IgD-negative memory B cell (primary cell): ENCODE measurements at regions not wholly inside any gene's neighbourhood (a gene's known extent, or its start where the extent isn't known, plus 50 kb on each side); places are given as distances from the start of the nearest gene placed in this dataset.
A peak's percentile ranks its signal among the peaks of the same experiment; 100 is the strongest.
"Not testable (repeated sequence)": the region's sequence is repeated elsewhere in the genome, so short reads cannot be mapped to it uniquely, and the experiment has no call there.

ENCODE experiments used
- H3K27ac Mint-ChIP-seq, 3 donors: one replicate each; pipeline ENCODE4 v1.8.0; 2020 to 2022; ENCODE audit warnings: mild to moderate bottlenecking in 3 of 3, mixed read lengths in 3 of 3, moderate library complexity in 1 of 3
- H3K27me3 Mint-ChIP-seq: one replicate; pipeline ENCODE4 v1.8.0; 2021; ENCODE audit warnings: mixed read lengths
- H3K36me3 Mint-ChIP-seq: one replicate; pipeline ENCODE4 v1.8.0; 2020; ENCODE audit warnings: mild to moderate bottlenecking, mixed read lengths
- H3K4me1 Mint-ChIP-seq, 3 donors: one replicate each; pipeline ENCODE4 v1.8.0; 2020 to 2022; ENCODE audit warnings: mixed read lengths in 3 of 3, mild to moderate bottlenecking in 1 of 3
- H3K4me3 Mint-ChIP-seq, 4 donors: one replicate each; pipeline ENCODE4 v1.8.0; 2020 to 2022; ENCODE audit warnings: mild to moderate bottlenecking in 4 of 4, mixed read lengths in 4 of 4, moderate library complexity in 3 of 4
- H3K9me3 Mint-ChIP-seq, 3 donors: one replicate each; pipeline ENCODE4 v1.8.0; 2020 to 2021; ENCODE audit warnings: mixed read lengths in 3 of 3, mild to moderate bottlenecking in 1 of 3

DNA sequence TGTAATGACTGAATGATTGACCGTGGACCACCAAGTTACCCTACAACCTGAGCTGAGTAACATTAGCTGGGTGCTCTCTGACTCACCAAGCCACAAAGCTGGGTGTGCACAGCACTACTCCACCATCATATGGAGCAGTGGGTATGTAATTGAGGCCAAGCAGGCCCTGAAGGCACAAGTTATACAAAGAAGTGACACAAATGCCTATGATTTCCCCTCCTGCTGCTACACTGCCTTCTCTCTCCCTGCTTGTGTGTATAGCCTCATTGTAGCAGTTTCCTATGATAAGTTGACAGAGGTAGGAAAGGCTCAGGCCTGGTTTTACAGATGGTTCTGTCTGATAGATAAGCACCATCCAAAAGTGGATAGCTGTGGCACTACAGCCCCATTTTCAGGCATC, 1327.2 kb upstream of the DDX18 start:
- H3K4me3 Mint-ChIP-seq = no peak overlapping the region
- peaks cover 4 to 12% (median 8%) of the 10 kb centered on the region in 3 donors for H3K9me3 Mint-ChIP-seq
- no peaks in the 10 kb centered on the region for H3K27me3 Mint-ChIP-seq
- H3K4me1 Mint-ChIP-seq = no peaks in the 10 kb centered on the region
- no peaks in the 10 kb centered on the region for H3K36me3 Mint-ChIP-seq
- no peak overlapping the region for H3K27ac Mint-ChIP-seq

DNA sequence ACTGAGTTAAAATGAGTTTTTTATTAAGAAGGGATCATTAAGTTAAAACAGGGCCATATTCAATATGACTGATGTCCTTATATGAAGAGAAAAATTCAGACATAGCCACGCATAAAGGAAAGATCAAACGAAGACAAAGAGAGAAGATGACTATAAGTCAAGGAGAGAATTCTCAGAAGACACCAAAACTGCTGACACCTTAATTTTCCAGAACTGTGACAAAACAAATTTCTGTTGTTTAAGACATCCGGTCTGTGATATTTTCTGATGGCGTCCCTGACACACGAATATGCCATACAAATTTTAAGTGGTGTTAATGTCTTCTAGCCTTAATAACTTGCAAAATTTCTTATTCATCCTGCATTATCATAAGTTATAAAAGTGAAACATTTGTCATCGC, 1325.2 kb upstream of the DDX18 start:
- Mint-ChIP-seq H3K27ac (no peak overlapping the region), H3K9me3 (peaks cover 4 to 17% (median 8%) of the 10 kb centered on the region in 3 donors), H3K4me3 (no peak overlapping the region), H3K27me3 (no peaks in the 10 kb centered on the region), H3K36me3 (no peaks in the 10 kb centered on the region), H3K4me1 (no peaks in the 10 kb centered on the region)

DNA sequence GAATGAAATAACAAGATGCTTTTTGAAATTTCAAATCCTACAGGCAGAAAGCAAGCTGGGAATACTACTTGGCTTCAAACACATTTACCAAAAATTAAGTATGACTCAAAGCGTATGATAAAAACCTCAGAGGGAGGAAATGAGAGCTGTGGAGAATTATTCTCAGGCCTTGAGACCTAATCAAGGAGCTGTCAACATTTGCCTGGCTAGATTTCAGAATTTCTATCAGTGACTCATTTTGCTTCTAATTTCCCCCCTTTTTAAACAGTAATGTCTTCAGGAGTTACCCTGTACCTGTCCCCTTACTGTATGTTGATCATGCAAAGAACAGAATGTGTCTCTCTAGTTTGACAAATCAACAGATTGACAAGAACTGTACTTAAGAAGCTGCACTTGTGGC, 1324.5 kb upstream of the DDX18 start:
- Mint-ChIP-seq H3K36me3 (no peaks in the 10 kb centered on the region), H3K4me1 (no peaks in the 10 kb centered on the region), H3K4me3 (no peak overlapping the region), H3K9me3 (peaks cover 4 to 16% (median 6%) of the 10 kb centered on the region in 3 donors), H3K27ac (no peak overlapping the region), H3K27me3 (no peaks in the 10 kb centered on the region)

DNA sequence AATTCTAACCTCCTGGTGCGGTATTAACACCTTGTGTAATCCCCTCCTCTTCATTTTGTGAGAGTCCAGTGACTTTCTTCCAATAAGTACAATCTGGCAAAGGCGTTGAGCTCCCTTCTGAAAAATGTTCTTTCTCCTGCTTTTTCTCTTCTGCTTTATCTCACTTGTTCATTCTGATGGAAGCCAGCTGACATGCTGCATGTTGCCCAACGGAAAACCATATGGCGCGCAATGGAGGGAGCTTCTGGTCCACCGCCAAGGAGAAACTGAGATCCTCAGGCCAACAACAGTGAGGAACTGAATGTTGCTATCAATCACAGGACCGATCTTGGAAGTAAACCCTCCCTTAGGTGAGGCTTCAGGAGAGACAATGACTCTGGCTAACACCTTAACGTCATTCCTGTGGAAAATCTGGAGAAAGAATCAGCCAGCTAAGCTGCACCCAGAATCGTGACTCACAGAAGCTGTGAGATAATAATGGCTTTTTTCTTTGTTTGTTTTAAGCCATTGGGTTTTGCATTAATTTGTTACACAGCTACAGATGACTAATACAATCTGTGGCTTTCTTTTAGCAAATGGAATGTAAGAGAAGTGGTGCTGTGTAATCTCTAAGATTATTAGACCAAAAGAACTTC, 1323.9 kb upstream of the DDX18 start:
- H3K9me3 Mint-ChIP-seq = peaks cover 4 to 12% (median 4%) of the 10 kb centered on the region in 3 donors
- H3K27ac Mint-ChIP-seq = no peak overlapping the region
- no peak overlapping the region for H3K4me3 Mint-ChIP-seq
- H3K4me1 Mint-ChIP-seq = no peaks in the 10 kb centered on the region
- no peaks in the 10 kb centered on the region for H3K27me3 Mint-ChIP-seq
- H3K36me3 Mint-ChIP-seq = no peaks in the 10 kb centered on the region

DNA sequence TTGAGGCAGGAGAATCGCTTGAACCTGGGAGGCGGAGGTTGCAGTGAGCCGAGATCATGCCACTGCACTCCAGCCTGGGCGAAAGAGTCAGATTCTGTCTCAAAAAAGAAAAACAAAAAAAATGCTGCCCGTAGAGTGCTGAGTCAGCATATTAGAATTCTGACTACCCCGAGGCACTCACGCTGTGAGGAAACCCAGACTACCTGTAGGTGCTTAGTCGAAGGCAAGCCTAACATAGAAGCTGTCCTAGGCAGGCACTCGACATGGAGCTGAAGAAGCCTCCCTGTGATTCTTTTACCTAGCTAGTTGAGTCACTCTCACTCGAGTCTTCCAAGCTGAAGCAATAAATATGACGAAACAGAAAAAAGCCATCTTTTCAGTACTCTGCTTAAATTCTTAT, 1323.2 kb upstream of the DDX18 start:
- H3K4me3 Mint-ChIP-seq = no peak overlapping the region
- H3K4me1 Mint-ChIP-seq = no peaks in the 10 kb centered on the region
- H3K9me3 Mint-ChIP-seq = peaks cover 0 to 12% (median 4%) of the 10 kb centered on the region in 3 donors
- H3K27me3 Mint-ChIP-seq = no peaks in the 10 kb centered on the region
- no peaks in the 10 kb centered on the region for H3K36me3 Mint-ChIP-seq
- no peak overlapping the region for H3K27ac Mint-ChIP-seq

DNA sequence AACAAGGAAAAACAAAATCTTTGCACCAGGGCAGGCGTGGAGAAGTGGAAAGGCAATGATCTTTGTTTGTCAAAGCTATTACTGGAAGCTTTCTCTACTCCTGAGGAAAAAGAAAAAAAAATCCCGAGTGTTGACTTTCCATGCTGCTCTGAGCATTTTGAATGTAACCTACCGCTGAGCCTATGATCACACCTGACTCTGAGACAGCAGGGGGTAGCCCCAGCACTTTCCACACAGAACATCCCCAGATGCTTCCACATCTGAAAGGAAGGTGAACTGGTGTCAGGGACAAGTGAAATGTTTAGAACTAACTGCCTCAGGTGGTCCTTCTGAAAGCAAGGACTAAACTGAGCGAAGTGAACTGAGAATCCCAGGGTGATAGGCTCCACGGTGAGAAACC, 1315.1 kb upstream of the DDX18 start:
- no peaks in the 10 kb centered on the region for H3K36me3 Mint-ChIP-seq
- no peak overlapping the region for H3K4me3 Mint-ChIP-seq
- H3K9me3 Mint-ChIP-seq = no peaks in the 10 kb centered on the region
- no peak overlapping the region for H3K27ac Mint-ChIP-seq
- H3K4me1 Mint-ChIP-seq = no peaks in the 10 kb centered on the region
- H3K27me3 Mint-ChIP-seq = no peaks in the 10 kb centered on the region

DNA sequence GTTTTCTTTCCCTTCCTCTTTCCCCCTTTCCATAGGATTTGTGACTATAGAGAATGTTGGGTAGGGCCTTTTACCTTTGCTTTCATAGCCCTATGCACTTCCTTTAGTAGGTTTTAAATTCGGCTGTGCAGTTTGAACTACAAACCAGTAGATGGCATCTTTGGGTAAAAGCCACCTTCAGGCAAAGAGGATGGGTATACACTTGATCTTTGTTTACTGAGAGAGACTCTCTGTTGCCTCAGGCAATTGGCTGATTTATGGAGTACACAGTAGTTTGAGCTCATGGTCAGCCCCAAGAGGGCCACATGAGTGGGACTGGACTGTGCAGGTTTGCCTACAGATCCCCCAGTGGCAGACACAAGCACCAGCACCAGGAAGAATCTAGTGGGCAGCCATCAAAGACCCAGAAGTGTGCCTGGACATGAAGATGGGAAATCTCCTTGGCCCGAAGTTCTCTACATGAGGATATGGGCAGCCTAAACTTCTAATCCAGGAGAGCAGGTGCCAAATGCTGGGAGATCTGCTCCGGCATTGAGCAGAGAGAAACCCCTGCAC, 1304.3 kb upstream of the DDX18 start:
- Mint-ChIP-seq H3K27ac (no peak overlapping the region), H3K4me1 (peaks cover 0 to 2% (median 0%) of the 10 kb centered on the region in 3 donors), H3K4me3 (no peak overlapping the region), H3K9me3 (peaks cover 3 to 13% (median 10%) of the 10 kb centered on the region in 3 donors), H3K27me3 (no peaks in the 10 kb centered on the region), H3K36me3 (no peaks in the 10 kb centered on the region)

DNA sequence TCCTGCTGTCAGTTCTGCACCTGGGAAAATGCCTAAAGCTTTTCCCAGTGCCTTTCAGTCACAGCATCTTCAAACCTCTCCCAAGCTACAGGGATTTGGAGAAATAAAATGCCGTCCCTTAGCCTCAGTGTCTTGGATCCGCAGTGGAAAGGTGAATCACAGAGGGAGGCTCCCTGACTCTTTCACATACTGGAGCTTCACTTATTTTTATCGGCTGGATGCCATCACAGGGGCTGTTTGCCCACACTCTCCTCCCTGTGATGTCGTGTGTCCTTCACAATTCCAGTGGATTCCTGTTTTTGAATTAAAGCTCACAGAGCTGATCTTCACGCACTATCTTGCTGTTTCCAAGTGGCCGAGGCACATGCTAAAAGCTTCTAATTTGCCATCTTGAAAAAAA, 1303.1 kb upstream of the DDX18 start:
- peaks cover 0 to 2% (median 0%) of the 10 kb centered on the region in 3 donors for H3K4me1 Mint-ChIP-seq
- no peaks in the 10 kb centered on the region for H3K27me3 Mint-ChIP-seq
- no peak overlapping the region for H3K27ac Mint-ChIP-seq
- peaks cover 3 to 13% (median 10%) of the 10 kb centered on the region in 3 donors for H3K9me3 Mint-ChIP-seq
- peak overlapping the region in 1 of 4 donors; percentile 2 for H3K4me3 Mint-ChIP-seq
- no peaks in the 10 kb centered on the region for H3K36me3 Mint-ChIP-seq

DNA sequence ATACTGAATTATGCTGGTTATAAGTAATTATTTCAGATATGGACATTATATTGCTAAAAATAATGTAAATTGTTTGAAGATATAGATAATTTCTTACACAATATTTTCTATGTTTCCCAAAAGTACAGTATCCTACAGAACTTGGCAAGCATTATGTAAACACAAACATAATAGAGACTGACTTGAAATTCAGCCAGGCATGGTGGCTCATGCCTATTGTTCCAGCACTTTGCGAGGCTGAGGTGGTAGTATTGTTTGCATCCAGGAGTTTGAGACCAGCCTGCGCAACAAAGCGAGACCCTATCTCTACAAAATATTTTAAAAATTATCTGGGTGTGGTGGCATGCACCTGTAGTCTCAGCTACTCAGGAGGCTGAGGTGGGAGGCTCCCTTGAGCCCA, 1300.5 kb upstream of the DDX18 start:
- Mint-ChIP-seq H3K4me1 (peaks cover 0 to 2% (median 0%) of the 10 kb centered on the region in 3 donors), H3K27me3 (no peaks in the 10 kb centered on the region)

DNA sequence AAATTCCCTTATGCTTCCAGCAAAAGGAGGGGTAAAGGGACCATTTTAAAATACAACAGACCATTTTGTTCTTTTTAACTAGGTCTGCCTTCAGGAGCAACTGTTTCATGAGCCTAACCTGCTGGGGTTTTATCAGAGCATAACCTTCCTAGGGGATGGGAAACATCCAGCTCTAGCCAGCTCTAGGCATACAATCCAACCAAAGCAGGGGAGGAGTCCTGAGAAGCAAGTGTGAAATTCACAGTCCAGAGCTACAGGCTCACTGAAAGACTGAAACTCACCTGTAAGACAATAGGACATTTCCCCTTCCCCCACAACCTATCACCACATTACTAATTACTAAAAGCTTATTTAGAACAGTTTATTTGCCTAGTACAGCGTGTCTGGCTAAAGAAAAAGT, 1296.6 kb upstream of the DDX18 start:
- H3K4me3 Mint-ChIP-seq = no peak overlapping the region

More for the DNA sequence above, 1300.5 kb upstream of the DDX18 start:
- H3K9me3 Mint-ChIP-seq = peaks cover 4 to 12% (median 6%) of the 10 kb centered on the region in 3 donors
- H3K4me3 Mint-ChIP-seq = no peak overlapping the region
- peaks cover 1% of the 10 kb centered on the region for H3K36me3 Mint-ChIP-seq
- H3K27ac Mint-ChIP-seq = no peak overlapping the region

DNA sequence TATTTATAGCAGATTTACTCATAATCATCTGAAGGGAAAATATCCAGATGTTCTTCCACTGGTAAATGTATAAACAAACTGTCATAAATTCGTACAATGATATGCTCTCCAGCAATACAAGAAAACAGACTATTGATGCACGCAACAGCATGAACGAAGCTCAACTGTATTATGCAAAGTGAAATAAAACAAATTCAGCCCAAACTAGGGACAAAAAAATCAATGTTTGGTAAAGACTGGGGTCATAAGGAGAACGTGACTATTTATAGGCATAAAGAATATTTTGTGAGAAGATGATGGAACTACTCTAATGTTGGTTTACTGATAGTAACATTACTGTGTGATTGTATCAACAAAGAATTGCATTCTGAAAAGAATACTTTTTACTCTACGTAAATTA, 1276.7 kb upstream of the DDX18 start:
- no peaks in the 10 kb centered on the region for H3K36me3 Mint-ChIP-seq
- H3K9me3 Mint-ChIP-seq = peaks cover 0 to 28% (median 3%) of the 10 kb centered on the region in 3 donors
- H3K27me3 Mint-ChIP-seq = no peaks in the 10 kb centered on the region
- no peak overlapping the region for H3K27ac Mint-ChIP-seq
- no peak overlapping the region for H3K4me3 Mint-ChIP-seq
- H3K4me1 Mint-ChIP-seq = no peaks in the 10 kb centered on the region

More for the DNA sequence above, 1296.6 kb upstream of the DDX18 start:
- no peaks in the 10 kb centered on the region for H3K4me1 Mint-ChIP-seq
- H3K9me3 Mint-ChIP-seq = peaks cover 2 to 16% (median 3%) of the 10 kb centered on the region in 3 donors
- H3K27me3 Mint-ChIP-seq = no peaks in the 10 kb centered on the region
- no peak overlapping the region for H3K27ac Mint-ChIP-seq
- peaks cover 1% of the 10 kb centered on the region for H3K36me3 Mint-ChIP-seq

DNA sequence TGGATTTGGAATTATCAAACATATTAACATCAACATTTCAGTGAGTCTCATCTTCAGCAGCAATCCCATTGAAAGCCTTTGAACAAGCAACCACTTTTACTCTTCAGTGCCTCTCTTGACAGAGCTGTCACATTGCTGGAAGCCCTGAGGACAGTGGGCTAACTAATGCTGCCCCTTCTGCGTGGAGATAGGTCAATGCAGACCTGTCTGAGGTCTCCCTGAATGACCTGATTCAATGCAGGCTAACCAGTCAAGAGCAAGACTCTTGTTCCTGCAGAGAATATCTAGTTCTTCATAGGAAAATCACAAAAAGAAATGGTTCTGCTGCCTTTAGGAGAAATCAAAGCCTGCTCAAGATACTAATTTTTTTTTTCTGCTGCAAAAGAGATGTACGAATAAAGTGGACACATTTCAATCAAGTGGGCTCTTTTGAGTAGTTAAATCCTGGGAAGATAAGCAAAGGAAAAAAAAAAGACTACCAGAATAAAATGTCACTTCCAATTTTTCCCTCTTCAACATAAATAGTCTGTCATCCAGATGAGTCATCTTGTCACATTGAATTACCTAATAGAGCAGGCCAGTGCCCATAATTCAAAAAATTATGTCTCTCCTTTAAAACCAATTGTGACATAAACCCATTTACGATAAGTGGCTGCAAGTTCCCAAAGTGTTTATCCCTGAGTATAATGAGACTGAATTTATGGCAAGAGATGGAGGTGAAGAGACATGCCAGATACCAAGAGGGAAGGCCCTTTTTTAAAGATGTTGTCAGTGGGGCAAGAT, 1269.0 kb upstream of the DDX18 start:
- Mint-ChIP-seq H3K4me3 (no peak overlapping the region), H3K27ac (no peak overlapping the region), H3K36me3 (no peaks in the 10 kb centered on the region), H3K4me1 (no peaks in the 10 kb centered on the region), H3K27me3 (no peaks in the 10 kb centered on the region), H3K9me3 (peaks cover 2 to 10% (median 3%) of the 10 kb centered on the region in 3 donors)

DNA sequence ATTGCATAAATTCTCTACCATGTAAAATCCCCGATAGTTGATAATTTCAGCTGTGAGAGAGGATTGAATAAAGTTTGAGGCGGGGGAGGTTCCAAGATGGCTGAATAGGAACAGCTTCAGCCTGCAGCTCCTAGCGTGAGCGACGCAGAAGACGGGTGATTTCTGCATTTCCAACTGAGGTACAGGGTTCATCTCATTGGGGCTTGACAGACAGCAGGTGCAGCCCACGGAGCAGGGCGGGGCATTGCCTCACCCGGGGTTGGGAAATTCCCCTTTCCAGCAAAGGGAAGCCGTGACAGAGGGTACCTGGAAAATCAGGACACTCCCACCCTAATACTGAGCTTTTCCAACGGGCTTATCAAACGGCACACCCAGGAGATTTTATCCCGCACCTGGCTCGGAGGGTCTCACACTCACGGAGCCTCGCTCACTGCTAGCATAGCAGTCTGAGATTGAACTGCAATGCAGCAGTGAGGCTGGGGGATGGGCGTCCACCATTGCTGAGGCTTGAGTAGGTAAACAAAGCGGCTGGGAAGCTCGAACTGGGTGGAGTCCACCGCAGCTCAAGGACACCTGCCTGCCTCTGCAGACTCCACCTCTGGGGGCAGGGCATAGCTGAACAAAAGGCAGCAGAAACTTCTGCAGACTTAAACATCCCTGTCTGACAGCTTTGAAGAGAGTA, 1261.6 kb upstream of the DDX18 start:
- H3K4me3 Mint-ChIP-seq = peak overlapping the region in 1 of 4 donors; percentile 63
- not testable (repeated sequence) for H3K9me3 Mint-ChIP-seq, H3K27ac Mint-ChIP-seq, H3K36me3 Mint-ChIP-seq, H3K27me3 Mint-ChIP-seq, H3K4me1 Mint-ChIP-seq

DNA sequence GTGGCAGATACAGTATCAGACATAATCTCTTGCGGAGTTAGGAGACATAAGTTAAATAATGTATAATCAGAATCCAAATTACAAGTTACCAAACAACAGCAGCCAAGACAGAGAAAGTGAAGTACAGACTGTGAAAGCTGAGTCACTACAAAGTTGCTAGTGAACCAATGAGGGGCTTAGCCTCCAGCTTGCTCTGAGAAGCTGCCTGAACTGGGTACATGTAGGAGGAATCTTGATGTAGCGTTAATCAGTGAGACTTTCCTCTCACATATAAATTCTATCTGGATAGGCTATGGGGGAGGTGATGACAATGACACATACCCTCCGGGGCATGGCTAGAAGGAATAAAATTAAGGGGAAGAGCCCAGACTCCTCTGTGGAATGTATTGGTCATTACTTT, 1234.3 kb upstream of the DDX18 start:
- no peak overlapping the region for H3K27ac Mint-ChIP-seq
- H3K9me3 Mint-ChIP-seq = peaks cover 3 to 22% (median 4%) of the 10 kb centered on the region in 3 donors
- no peaks in the 10 kb centered on the region for H3K36me3 Mint-ChIP-seq
- no peaks in the 10 kb centered on the region for H3K4me1 Mint-ChIP-seq
- no peak overlapping the region for H3K4me3 Mint-ChIP-seq
- H3K27me3 Mint-ChIP-seq = no peaks in the 10 kb centered on the region

DNA sequence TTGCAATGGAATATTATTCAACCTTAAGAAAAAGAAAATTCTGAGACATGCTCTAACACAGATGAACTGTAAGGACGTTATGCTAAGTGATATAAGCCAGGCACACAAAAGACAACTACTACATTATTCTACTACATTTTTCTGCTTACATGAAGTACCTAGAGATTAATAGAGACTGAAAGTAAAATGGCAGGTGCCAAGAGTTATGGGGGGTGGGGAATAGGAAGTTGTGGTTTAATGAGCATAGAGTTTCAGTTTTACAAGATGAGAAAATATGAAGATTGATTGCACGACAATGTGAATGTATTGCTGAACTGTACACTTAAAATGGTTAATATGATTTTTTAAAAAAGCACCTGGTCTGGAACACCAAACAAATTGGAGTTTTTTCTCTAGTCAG, 1231.6 kb upstream of the DDX18 start:
- H3K4me3 Mint-ChIP-seq = no peak overlapping the region
- H3K27me3 Mint-ChIP-seq = no peaks in the 10 kb centered on the region
- no peak overlapping the region for H3K27ac Mint-ChIP-seq
- no peaks in the 10 kb centered on the region for H3K4me1 Mint-ChIP-seq
- H3K9me3 Mint-ChIP-seq = peaks cover 0 to 27% (median 4%) of the 10 kb centered on the region in 3 donors
- no peaks in the 10 kb centered on the region for H3K36me3 Mint-ChIP-seq
